H1 (cell line): ENCODE measurements at regions not wholly inside any gene's neighbourhood (a gene's known extent, or its start where the extent isn't known, plus 50 kb on each side); places are given as distances from the start of the nearest gene placed in this dataset.

Experiments
- CTCF ChIA-PET: fragments of 300-600 bp; sonication (Branson Sonifier 250); formaldehyde crosslinking; loops from one replicate; lab custom pipeline; 2021; ENCODE audit not compliant: partially characterized antibody; lab: Charles Lee
- POLR2A ChIA-PET: fragments of 300-600 bp; sonication (Branson Sonifier 250); formaldehyde crosslinking; loops from one replicate; lab custom pipeline; 2021; ENCODE audit warnings: inconsistent platforms; ENCODE audit not compliant: partially characterized antibody; lab: Charles Lee
- DNase-seq, 2 experiments: peaks; one replicate each; pipeline versions ENCODE4 v3.0.0 to v3.0.0-alpha.2; 2010 to 2022; ENCODE audit warnings: low spot score in 2 of 2, low read depth in 1 of 2, mixed read lengths in 1 of 2
- FAIRE-seq: peaks from 2 replicates; lab custom pipeline; 2011; peaks lifted over from hg19 to GRCh38; lab: Jason Lieb, UNC
- H2AFZ ChIP-seq: 2 replicates; pipeline ENCODE4 v1.8.1; 2012; ENCODE audit warnings: low read length, inconsistent platforms
- H2AK5ac ChIP-seq: 2 replicates; pipeline ENCODE4 v1.6.1; 2013; ENCODE audit warnings: low read depth, low read length
- H2BK120ac ChIP-seq: replicated peaks from 2 replicates; pipeline ENCODE3; 2013; ENCODE audit warnings: low read depth, low read length, inconsistent platforms
- H2BK12ac ChIP-seq: 2 replicates; pipeline ENCODE4 v1.6.1; 2013; ENCODE audit warnings: low read depth, low read length
- H2BK15ac ChIP-seq: 2 replicates; pipeline ENCODE4 v1.6.1; 2013; ENCODE audit warnings: low read length
- H2BK20ac ChIP-seq: 2 replicates; pipeline ENCODE4 v1.6.1; 2013; ENCODE audit warnings: low read length
- H2BK5ac ChIP-seq: 2 replicates; pipeline ENCODE4 v1.6.1; 2013; ENCODE audit warnings: low read depth, low read length
- H3K14ac ChIP-seq: 2 replicates; pipeline ENCODE4 v1.6.1; 2013; ENCODE audit warnings: inconsistent platforms; ENCODE audit not compliant: insufficient read length
- H3K18ac ChIP-seq: 2 replicates; pipeline ENCODE4 v1.6.1; 2013; ENCODE audit warnings: low read length; ENCODE audit errors: extremely low read depth
- H3K23ac ChIP-seq: 2 replicates; pipeline ENCODE4 v1.6.1; 2013; ENCODE audit warnings: inconsistent platforms; ENCODE audit not compliant: insufficient read length
- H3K23me2 ChIP-seq: 2 replicates; pipeline ENCODE4 v1.6.1; 2013; ENCODE audit warnings: low read depth, low read length
- H3K27ac ChIP-seq: 2 replicates; pipeline ENCODE4 v1.6.1; 2011; ENCODE audit warnings: low read depth, low read length, inconsistent platforms
- H3K27me3 ChIP-seq, 4 experiments: replicated peaks in 1 of 4; 1 replicate in 1 of 4; 2 replicates in 3 of 4; pipeline versions ENCODE4 v1.6.1 to v1.8.1; 2011 to 2013; ENCODE audit warnings: low read length in 3 of 4, mild to moderate bottlenecking in 3 of 4, inconsistent platforms in 2 of 4, mixed read lengths in 2 of 4, moderate library complexity in 1 of 4; ENCODE audit not compliant: control insufficient read depth in 3 of 4, insufficient read depth in 3 of 4; ENCODE audit errors: extremely low read depth in 1 of 4
- H3K36me3 ChIP-seq, 4 experiments: 2 replicates each; pipeline versions ENCODE4 v1.6.1 to v1.8.1; 2011 to 2013; ENCODE audit warnings: mild to moderate bottlenecking in 4 of 4, low read length in 3 of 4, moderate library complexity in 2 of 4, control low read depth in 1 of 4, inconsistent platforms in 1 of 4; ENCODE audit not compliant: insufficient read depth in 4 of 4, control insufficient read depth in 2 of 4
- H3K4ac ChIP-seq: replicated peaks from 2 replicates; pipeline ENCODE3; 2013; ENCODE audit warnings: low read length, low read depth, mixed read lengths, inconsistent platforms; ENCODE audit not compliant: insufficient read length
- H3K4me1 ChIP-seq, 4 experiments: replicated peaks in 1 of 4; 1 replicate in 1 of 4; 2 replicates in 3 of 4; pipeline versions ENCODE4 v1.6.1 to v1.8.1; 2011 to 2013; ENCODE audit warnings: low read length in 3 of 4, inconsistent platforms in 2 of 4, mixed read lengths in 1 of 4; ENCODE audit not compliant: insufficient read depth in 4 of 4, control insufficient read depth in 3 of 4
- H3K4me2 ChIP-seq, 2 experiments: 2 replicates each; pipeline versions ENCODE4 v1.6.1 to v1.8.1; 2011 to 2013; ENCODE audit warnings: low read depth in 2 of 2, low read length in 2 of 2, control low read depth in 1 of 2, inconsistent platforms in 1 of 2, mild to moderate bottlenecking in 1 of 2; ENCODE audit not compliant: insufficient read depth in 1 of 2
- H3K4me3 ChIP-seq, 4 experiments: fragments of 200-600, 300-600 bp in 1 of 4; sonication (generic), shearing (Covaris generic), sonication (Bioruptor Twin) in 1 of 4; 2 replicates each; pipeline versions ENCODE4 v1.5.1 to v1.8.1; 2011 to 2016; ENCODE audit warnings: low read length in 4 of 4, low read depth in 3 of 4, control low read depth in 2 of 4, inconsistent platforms in 2 of 4, mild to moderate bottlenecking in 2 of 4, mixed read lengths in 1 of 4, moderate library complexity in 1 of 4; ENCODE audit not compliant: insufficient read depth in 2 of 4; ENCODE audit errors: extremely low read depth in 1 of 4
- H3K56ac ChIP-seq: replicated peaks from 2 replicates; pipeline ENCODE3; 2013; ENCODE audit warnings: low read depth, mild to moderate bottlenecking, mixed read lengths, low read length, inconsistent platforms; ENCODE audit not compliant: insufficient read length
- H3K79me1 ChIP-seq: 2 replicates; pipeline ENCODE4 v1.6.1; 2013; ENCODE audit warnings: low read depth, low read length, control low read depth
- H3K79me2 ChIP-seq, 2 experiments: 2 replicates each; pipeline versions ENCODE4 v1.6.1 to v1.8.1; 2012 to 2013; ENCODE audit warnings: low read length in 2 of 2, mild to moderate bottlenecking in 2 of 2, inconsistent platforms in 1 of 2; ENCODE audit not compliant: insufficient read depth in 2 of 2, control insufficient read depth in 1 of 2
- H3K9ac ChIP-seq, 4 experiments: replicated peaks in 1 of 4; 1 replicate in 1 of 4; 2 replicates in 3 of 4; pipeline versions ENCODE4 v1.6.1 to v1.8.1; 2011 to 2013; ENCODE audit warnings: low read depth in 3 of 4, low read length in 3 of 4, control low read depth in 2 of 4, mild to moderate bottlenecking in 2 of 4, moderate library complexity in 2 of 4, inconsistent platforms in 1 of 4; ENCODE audit errors: extremely low read depth in 1 of 4
- H3K9me3 ChIP-seq, 2 experiments: 2 replicates each; pipeline versions ENCODE4 v1.6.1 to v1.8.1; 2012 to 2013; ENCODE audit warnings: mild to moderate bottlenecking in 2 of 2, moderate library complexity in 2 of 2, control low read depth in 1 of 2, inconsistent platforms in 1 of 2, low read depth in 1 of 2, low read length in 1 of 2, mixed read lengths in 1 of 2; ENCODE audit not compliant: insufficient read depth in 2 of 2
- H4K20me1 ChIP-seq, 2 experiments: replicated peaks in 1 of 2; 2 replicates each; pipeline versions ENCODE3 to v1.8.1; 2011 to 2013; ENCODE audit warnings: inconsistent platforms in 2 of 2, low read length in 2 of 2, mild to moderate bottlenecking in 1 of 2; ENCODE audit not compliant: insufficient read depth in 2 of 2, control insufficient read depth in 1 of 2
- H4K5ac ChIP-seq: 2 replicates; pipeline ENCODE4 v1.6.1; 2013; ENCODE audit warnings: low read length, low read depth, mixed read lengths, inconsistent platforms; ENCODE audit not compliant: insufficient read length
- H4K8ac ChIP-seq: 2 replicates; pipeline ENCODE4 v1.8.0; 2013; ENCODE audit warnings: mild to moderate bottlenecking, moderate library complexity, low read length, inconsistent platforms; ENCODE audit not compliant: insufficient read depth; ENCODE audit errors: extremely low read depth
- H4K91ac ChIP-seq: replicated peaks from 2 replicates; pipeline ENCODE3; 2013; ENCODE audit warnings: low read length, mixed read lengths, inconsistent platforms; ENCODE audit not compliant: insufficient read length
- BACH1 ChIP-seq: IDR thresholded peaks from 2 replicates; pipeline ENCODE4 v1.6.1; 2012; ENCODE audit warnings: low read length, improper control_type of control experiment
- CBX5 ChIP-seq: fragments of 300-800, 300-1000 bp; sonication (generic); IDR thresholded peaks from 2 replicates; pipeline ENCODE4 v1.7.1; 2016; ENCODE audit warnings: antibody characterized with exemption, low read length, low read depth
- CREB1 ChIP-seq: IDR thresholded peaks from 2 replicates; pipeline ENCODE4 v1.6.1; 2012; ENCODE audit warnings: inconsistent platforms
- FOSL1 ChIP-seq: IDR thresholded peaks from 2 replicates; pipeline ENCODE4 v1.6.1; 2011; ENCODE audit warnings: mild to moderate bottlenecking, low read depth, low read length, moderate library complexity; ENCODE audit not compliant: insufficient read depth
- HDAC6 ChIP-seq: IDR thresholded peaks from one replicate; pipeline ENCODE4 v1.7.1; 2012; ENCODE audit warnings: low read depth, mild to moderate bottlenecking, inconsistent platforms, low read length, moderate library complexity
- KDM1A ChIP-seq: fragments of 200-600, 300-600 bp; sonication (generic); IDR thresholded peaks from 2 replicates; pipeline ENCODE4 v1.7.1; 2016; ENCODE audit warnings: mild to moderate bottlenecking, low read length, borderline replicate concordance
- NANOG ChIP-seq: IDR thresholded peaks from 2 replicates; pipeline ENCODE4 v1.6.1; 2011; ENCODE audit warnings: low read length, low read depth, mild to moderate bottlenecking, inconsistent platforms; ENCODE audit not compliant: insufficient read depth, poor library complexity, severe bottlenecking
- POLR2A ChIP-seq, 2 experiments: IDR thresholded peaks; 1 replicate in 1 of 2; 2 replicates in 1 of 2; pipeline ENCODE4 v1.6.1; 2011; ENCODE audit warnings: low read depth in 2 of 2, low read length in 2 of 2, mild to moderate bottlenecking in 2 of 2; ENCODE audit errors: control extremely low read depth in 1 of 2
- RAD21 ChIP-seq, 2 experiments: IDR thresholded peaks in 1 of 2; conservative IDR thresholded peaks in 1 of 2; 2 replicates each; pipeline ENCODE4 v1.6.1; 2011; ENCODE audit warnings: low read depth in 2 of 2, low read length in 2 of 2, improper control_type of control experiment in 1 of 2, inconsistent platforms in 1 of 2, mild to moderate bottlenecking in 1 of 2, moderate library complexity in 1 of 2
- RBBP5 ChIP-seq: IDR thresholded peaks from 2 replicates; pipeline ENCODE4 v1.7.1; 2012; ENCODE audit warnings: low read depth, mild to moderate bottlenecking, inconsistent platforms, low read length, moderate library complexity, borderline replicate concordance
- RNF2 ChIP-seq: fragments of 200-900, 300-1000 bp; sonication (generic); IDR thresholded peaks from 2 replicates; pipeline ENCODE4 v1.7.1; 2016; ENCODE audit warnings: borderline replicate concordance, low read depth, mild to moderate bottlenecking, antibody characterized with exemption, low read length; ENCODE audit not compliant: poor library complexity, severe bottlenecking; ENCODE audit errors: missing control alignments
- SIN3A ChIP-seq, 2 experiments: IDR thresholded peaks in 1 of 2; conservative IDR thresholded peaks in 1 of 2; 2 replicates each; pipeline ENCODE4 v1.6.1; 2011 to 2012; ENCODE audit warnings: low read length in 2 of 2, improper control_type of control experiment in 1 of 2, low read depth in 1 of 2, mild to moderate bottlenecking in 1 of 2
- SP4 ChIP-seq: IDR thresholded peaks from 2 replicates; pipeline ENCODE4 v1.6.1; 2012; ENCODE audit warnings: low read length, inconsistent platforms
- SRF ChIP-seq: IDR thresholded peaks from 2 replicates; pipeline ENCODE4 v1.6.1; 2011; ENCODE audit warnings: mild to moderate bottlenecking, low read depth, low read length, moderate library complexity
- YY1 ChIP-seq: IDR thresholded peaks from 2 replicates; pipeline ENCODE4 v1.6.1; 2011; ENCODE audit warnings: low read depth, mild to moderate bottlenecking, low read length
- WGBS, 2 experiments: shearing (Covaris generic) in 1 of 2; methylation state at CpG; one replicate each; pipeline versions ENCODE4 v1.1.6 to v1.1.7; 2013 to 2015; ENCODE audit warnings: low lambda C conversion rate in 2 of 2, mixed read lengths in 2 of 2, inconsistent platforms in 1 of 2, low coverage in 1 of 2, missing lambda C conversion rate in 1 of 2; ENCODE audit not compliant: insufficient replicate concordance in 2 of 2, insufficient coverage in 1 of 2, insufficient read length in 1 of 2; ENCODE audit errors: extremely low coverage in 1 of 2, missing lambda C conversion rate in 1 of 2; 5-methylcytosine and 5-hydroxymethylcytosine counted together

DNA sequence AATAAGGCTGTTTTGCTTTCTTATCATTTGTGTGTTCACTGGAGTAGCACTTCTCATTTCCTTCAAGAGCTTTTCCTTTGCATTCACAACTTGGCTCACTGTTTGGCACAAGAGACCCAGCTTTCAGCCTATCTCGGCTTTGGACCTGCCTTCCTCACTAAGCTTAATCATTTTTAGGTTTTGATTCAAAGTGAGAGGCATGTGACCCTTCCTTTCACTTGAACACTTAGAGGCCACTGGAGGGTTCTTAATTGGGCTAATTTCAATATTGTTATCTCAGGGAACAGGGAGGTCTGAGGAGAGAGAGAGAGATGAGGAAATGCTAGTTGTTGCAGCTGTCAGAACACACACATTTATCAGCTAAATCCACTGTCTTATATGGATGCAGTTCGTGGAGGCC lies 82.9 kb upstream of the SCAF8 start:
- CTCF ChIA-PET: interaction anchor here (1.1 to 2.9 kb wide), 2 partner anchors 25 to 149 kb away, joined by 3 to 8 read pairs; no protein-coding TSS in a partner anchor
- TF ChIP-seq POLR2A (IDR thresholded peaks at IDR 0.05; ENCODE audit: control extremely low read depth in 1 of 2, low read depth in 2 of 2, low read length in 2 of 2) (no peak), FOSL1 (no peak), YY1 (no peak), SIN3A (conservative IDR thresholded peaks at IDR 0.05 in 1 of 2, IDR thresholded peaks at IDR 0.05 in 1 of 2; ENCODE audit: low read depth in 1 of 2, low read length in 2 of 2) (no peak), KDM1A (no peak), CREB1 (no peak), CBX5 (no peak), SRF (no peak), NANOG (no peak), HDAC6 (no peak), RNF2 (no peak), BACH1 (no peak), RBBP5 (no peak), SP4 (no peak), RAD21 (IDR thresholded peaks at IDR 0.05 in 1 of 2, conservative IDR thresholded peaks at IDR 0.05 in 1 of 2; ENCODE audit: low read depth in 2 of 2, low read length in 2 of 2) (no peak)

More for the DNA sequence above, 82.9 kb upstream of the SCAF8 start:
- Histone ChIP-seq H2AK5ac (no peak overlapping the region), H3K4me1 (no peaks in the 10 kb centered on the region), H3K18ac (no peak overlapping the region), H3K4me2 (no peak overlapping the region), H2AFZ (no peak overlapping the region), H2BK12ac (no peak overlapping the region), H3K27me3 (no peaks in the 10 kb centered on the region), H3K4ac (no peak overlapping the region), H3K27ac (no peak overlapping the region), H2BK120ac (no peak overlapping the region), H3K23ac (no peak overlapping the region), H3K56ac (no peak overlapping the region), H3K9me3 (no peaks in the 10 kb centered on the region), H4K8ac (no peak overlapping the region), H3K4me3 (no peak overlapping the region), H2BK15ac (no peak overlapping the region), H3K14ac (no peak overlapping the region), H2BK20ac (no peak overlapping the region), H2BK5ac (no peak overlapping the region), H3K9ac (no peak overlapping the region), H4K20me1 (no peaks in the 10 kb centered on the region), H4K91ac (no peak overlapping the region), H3K23me2 (no peaks in the 10 kb centered on the region), H3K36me3 (no peaks in the 10 kb centered on the region), H3K79me2 (no peaks in the 10 kb centered on the region), H3K79me1 (no peaks in the 10 kb centered on the region), H4K5ac (no peak overlapping the region)
- POLR2A ChIA-PET: no interaction called here
- DNase-seq (no peak), FAIRE-seq (no peak)
- 82% methylated on average over 2 of the region's 2 CpGs; no CpG with 5 or more reads in 1 of the 2 experiments for WGBS, 2 experiments
